HG02763 (cell line): ENCODE measurements at regions not wholly inside any gene's neighbourhood (a gene's known extent, or its start where the extent isn't known, plus 50 kb on each side); places are given as distances from the start of the nearest gene placed in this dataset.

Experiments used
- ATAC-seq: cut with Tn5 transposase; IDR thresholded peaks from one replicate; pipeline ENCODE4 v1.9.1; 2021; ENCODE audit warnings: mild to moderate bottlenecking, moderate library complexity; ENCODE audit not compliant: unreplicated experiment

GRCh38 chr1:208537198-208537597, 293.0 kb upstream of the PLXNA2 start:
- no peak for ATAC-seq

DNA sequence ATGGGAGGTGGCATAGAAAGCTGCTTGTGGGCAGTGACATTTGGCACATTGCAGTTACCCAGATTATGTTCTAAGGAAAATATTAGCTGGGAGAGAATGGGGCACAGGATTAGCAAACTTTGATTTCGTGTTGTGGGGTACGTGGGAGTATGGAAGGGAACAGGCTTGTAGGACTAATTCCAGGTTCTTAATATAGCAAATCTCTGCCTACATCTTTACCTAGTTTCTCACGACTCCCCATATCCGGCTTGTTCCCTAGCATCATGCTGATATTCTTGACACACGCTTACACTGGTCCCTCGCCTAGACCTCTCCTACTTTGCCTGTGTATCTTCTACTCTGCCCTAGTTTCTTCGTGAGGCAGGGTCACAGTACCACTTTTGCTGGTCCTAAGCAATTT, 293.9 kb upstream of the PLXNA2 start:
- no peak for ATAC-seq

DNA sequence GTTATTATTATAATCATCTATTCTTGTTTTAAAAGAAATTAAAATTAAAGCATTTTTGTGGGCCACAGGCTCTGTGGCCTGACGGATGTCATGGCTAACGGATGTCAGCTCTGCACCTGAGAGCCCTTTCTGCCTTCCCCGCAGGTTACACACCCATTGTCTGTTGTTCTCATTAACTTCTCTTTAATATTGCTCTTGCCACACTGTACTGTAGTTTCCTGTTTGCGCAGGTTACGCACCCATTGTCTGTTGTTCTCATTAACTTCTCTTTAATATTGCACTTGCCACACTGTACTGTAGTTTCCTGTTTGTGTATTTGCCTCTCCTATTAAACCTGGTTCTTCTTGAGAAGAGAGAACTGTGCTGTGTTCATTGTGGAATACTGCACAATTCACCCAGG, 294.4 kb upstream of the PLXNA2 start:
- ATAC-seq: no peak

GRCh38 chr1:208540724-208541123, 296.5 kb upstream of the PLXNA2 start:
- no peak for ATAC-seq

GRCh38 chr1:208541225-208541855, 297.2 kb upstream of the PLXNA2 start:
- no peak for ATAC-seq

- ATAC-seq: no peak
Measured at GRCh38 chr1:208542309-208542708, 298.1 kb upstream of the PLXNA2 start.

DNA sequence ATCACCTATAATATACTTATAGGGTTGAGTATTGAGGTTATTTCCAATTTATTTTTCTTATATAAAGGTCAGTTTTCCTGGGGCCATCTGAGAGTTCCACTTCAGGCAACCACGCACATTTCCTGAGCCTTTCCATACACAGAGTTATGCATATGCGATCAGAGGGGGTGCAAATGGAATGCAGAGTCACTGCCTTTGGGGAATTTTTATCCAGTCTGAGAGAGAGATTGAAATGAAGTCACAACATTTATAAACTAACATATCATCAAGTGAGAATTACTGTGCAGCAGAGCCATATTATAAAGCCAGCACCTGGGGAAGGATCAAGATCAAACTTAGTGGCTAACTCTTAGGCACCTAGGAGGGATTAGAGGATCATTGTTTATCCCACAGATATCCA, 299.9 kb upstream of the PLXNA2 start:
- ATAC-seq: no peak

- no peak for ATAC-seq
Measured at GRCh38 chr1:208544794-208545193, 300.6 kb upstream of the PLXNA2 start.

DNA sequence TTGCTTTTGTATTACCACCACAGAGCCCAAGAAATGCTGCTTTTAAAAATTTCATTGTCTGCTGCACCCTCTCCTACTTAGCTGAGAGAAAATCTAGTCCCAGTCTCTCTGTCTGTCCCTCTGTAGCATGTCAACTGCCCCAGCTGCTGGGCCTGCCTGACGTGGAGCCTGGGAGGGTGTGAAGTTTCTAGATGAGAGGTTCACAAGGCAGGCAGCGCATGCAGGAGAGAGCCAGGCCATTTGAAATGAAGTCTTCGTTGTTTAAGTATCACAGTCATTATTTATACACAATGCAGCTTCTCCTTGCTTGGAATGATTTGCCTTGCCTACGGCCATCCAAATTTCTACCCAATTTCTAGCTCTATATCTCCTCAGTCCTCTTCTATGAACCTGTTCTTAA, 306.8 kb upstream of the PLXNA2 start:
- ATAC-seq: no peak

GRCh38 chr1:208551633-208552320, 307.6 kb upstream of the PLXNA2 start:
- ATAC-seq: no peak

DNA sequence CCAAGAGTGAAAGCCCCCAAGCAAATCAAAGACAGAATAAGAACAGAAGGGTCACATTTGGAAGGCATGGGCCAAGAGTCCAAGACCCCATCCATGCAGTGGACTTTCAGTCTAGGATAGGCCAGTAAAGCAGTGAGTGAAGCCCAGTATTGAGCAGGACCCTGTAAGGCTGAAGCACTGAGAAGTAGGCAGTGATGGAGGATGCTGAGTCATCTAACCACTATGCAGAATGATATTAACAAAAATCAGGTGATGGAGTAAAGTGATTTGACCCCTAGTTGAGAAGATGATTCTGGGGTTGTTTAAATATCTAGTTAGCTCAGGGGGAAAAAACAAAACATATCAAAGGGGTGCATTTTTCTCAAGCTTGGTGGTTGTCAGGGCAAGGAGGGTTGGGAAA, 308.7 kb upstream of the PLXNA2 start:
- no peak for ATAC-seq

DNA sequence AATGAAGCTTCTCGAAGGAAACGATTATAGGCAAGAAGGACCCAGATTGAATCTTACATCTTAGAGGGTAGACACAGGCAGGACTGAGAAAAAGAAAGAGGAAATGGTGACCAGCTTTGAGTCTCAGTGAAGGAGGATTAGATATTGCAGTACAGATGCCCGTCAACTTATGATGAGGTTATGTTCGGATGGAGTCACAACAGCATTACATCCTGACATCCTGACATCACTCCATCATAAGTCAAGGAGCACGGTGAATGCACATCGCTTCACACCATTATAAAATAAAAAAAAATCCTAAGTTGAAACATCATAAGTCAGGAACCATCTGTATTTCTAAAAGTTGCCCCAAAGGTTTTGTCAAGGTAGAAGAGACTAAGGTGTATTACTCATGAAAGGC, 312.3 kb upstream of the PLXNA2 start:
- no peak for ATAC-seq

- no peak for ATAC-seq
Measured at GRCh38 chr1:208557046-208557722, 313.0 kb upstream of the PLXNA2 start.

- no peak for ATAC-seq
Measured at GRCh38 chr1:208557723-208558094, 313.5 kb upstream of the PLXNA2 start.

- ATAC-seq: no peak
Measured at GRCh38 chr1:208559597-208560329, 315.6 kb upstream of the PLXNA2 start.

GRCh38 chr1:208562151-208562960, 318.2 kb upstream of the PLXNA2 start:
- no peak for ATAC-seq

- ATAC-seq: no peak
Measured at GRCh38 chr1:208564466-208564865, 320.3 kb upstream of the PLXNA2 start.

- no peak for ATAC-seq
Measured at GRCh38 chr1:208565756-208566440, 321.7 kb upstream of the PLXNA2 start.

DNA sequence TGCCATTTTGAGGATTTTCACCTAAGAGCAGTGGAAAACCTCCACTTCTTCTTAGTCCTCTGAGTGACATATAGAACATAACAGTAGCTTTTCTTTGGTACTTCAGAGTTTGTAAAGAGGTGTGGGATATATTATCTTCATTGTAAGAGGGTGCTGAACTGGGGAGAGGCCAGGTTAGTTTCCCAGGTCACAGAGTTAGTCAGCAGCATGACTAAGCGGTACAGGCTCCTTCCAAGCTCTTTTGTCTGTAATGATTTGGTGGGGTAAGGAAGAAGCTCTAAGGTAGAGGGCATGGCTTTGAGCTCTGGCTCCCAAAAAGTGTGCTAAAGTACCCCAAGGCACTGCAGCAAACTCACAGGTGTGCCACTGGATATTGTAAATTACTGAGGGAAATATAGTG, 325.0 kb upstream of the PLXNA2 start:
- ATAC-seq: no peak

DNA sequence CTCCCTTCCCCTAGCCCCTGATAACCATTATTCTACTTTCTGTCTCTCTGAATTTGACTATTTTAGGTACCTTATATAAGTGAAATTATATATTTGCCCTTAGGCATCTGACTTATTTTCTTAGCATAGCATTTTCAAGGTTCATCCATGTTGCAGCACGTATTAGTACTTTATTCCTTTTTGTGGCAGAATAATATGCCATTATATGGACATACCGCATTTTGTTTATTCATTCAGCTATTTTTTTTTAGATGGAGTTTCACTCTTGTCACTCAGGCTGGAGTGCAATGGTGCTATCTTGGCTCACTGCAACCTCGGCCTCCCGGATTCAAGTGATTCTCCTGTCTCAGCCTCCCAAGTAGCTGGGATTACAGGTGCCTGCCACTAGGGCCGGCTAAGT, 326.2 kb upstream of the PLXNA2 start:
- ATAC-seq: no peak
